NB4 (cell line): ENCODE measurements at regions not wholly inside any gene's neighbourhood (a gene's known extent, or its start where the extent isn't known, plus 50 kb on each side); places are given as distances from the start of the nearest gene placed in this dataset.
A peak's percentile ranks its signal among the peaks of the same experiment; 100 is the strongest.

Experiments
- CTCF ChIP-seq: IDR thresholded peaks from one replicate; pipeline ENCODE4 v1.5.1; 2012; ENCODE audit warnings: low read depth, low read length
- MAX ChIP-seq: IDR thresholded peaks from 2 replicates; pipeline ENCODE4 v1.6.1; 2011; ENCODE audit warnings: low read depth, low read length
- MYC ChIP-seq: IDR thresholded peaks from 2 replicates; pipeline ENCODE4 v1.6.1; 2011; ENCODE audit warnings: low read depth, low read length
- POLR2A ChIP-seq: IDR thresholded peaks from 2 replicates; pipeline ENCODE4 v1.6.1; 2011; ENCODE audit warnings: mild to moderate bottlenecking; ENCODE audit not compliant: insufficient read length; ENCODE audit errors: extremely low read depth

GRCh38 chr12:124506145-124506831, 61.1 kb downstream of the NCOR2 start:
- TF ChIP-seq CTCF (peak; percentile 6), POLR2A (no peak), MAX (0 out of 2 replicates have a peak, but pooled peaks have one; percentile 19), MYC (0 out of 2 replicates have a peak, but pooled peaks have one; percentile 38)
